H9 (cell line): ENCODE measurements at regions not wholly inside any gene's neighbourhood (a gene's known extent, or its start where the extent isn't known, plus 50 kb on each side); places are given as distances from the start of the nearest gene placed in this dataset.
A peak's percentile ranks its signal among the peaks of the same experiment; 100 is the strongest.

Experiments
- DNase-seq: peaks from one replicate; pipeline ENCODE4 v3.0.0-alpha.2; 2017
- H2AFZ ChIP-seq: one replicate; pipeline ENCODE4 v1.6.1; 2013; ENCODE audit warnings: mild to moderate bottlenecking, low read length, control low read depth, moderate library complexity
- H2AK5ac ChIP-seq: 2 replicates; pipeline ENCODE4 v1.6.1; 2013; ENCODE audit warnings: low read length, control low read depth, mixed read lengths; ENCODE audit not compliant: insufficient read length
- H2BK120ac ChIP-seq: one replicate; pipeline ENCODE4 v1.6.1; 2013; ENCODE audit warnings: low read depth, mild to moderate bottlenecking, low read length, control low read depth, inconsistent platforms; ENCODE audit not compliant: poor library complexity, severe bottlenecking
- H2BK12ac ChIP-seq: 2 replicates; pipeline ENCODE4 v1.6.1; 2013; ENCODE audit warnings: low read length, control low read depth, mixed read lengths, low read depth; ENCODE audit not compliant: insufficient read length
- H2BK15ac ChIP-seq: 2 replicates; pipeline ENCODE4 v1.6.1; 2013; ENCODE audit warnings: low read depth, low read length, control low read depth
- H2BK20ac ChIP-seq: one replicate; pipeline ENCODE4 v1.6.1; 2013; ENCODE audit warnings: low read depth, mild to moderate bottlenecking, low read length, control low read depth, inconsistent platforms; ENCODE audit not compliant: poor library complexity, severe bottlenecking
- H2BK5ac ChIP-seq: 2 replicates; pipeline ENCODE4 v1.6.1; 2013; ENCODE audit warnings: low read length, control low read depth, mixed read lengths; ENCODE audit not compliant: insufficient read length
- H3K14ac ChIP-seq: 2 replicates; pipeline ENCODE4 v1.6.1; 2013; ENCODE audit warnings: low read length, control low read depth; ENCODE audit not compliant: insufficient read depth
- H3K18ac ChIP-seq: 2 replicates; pipeline ENCODE4 v1.6.1; 2013; ENCODE audit warnings: low read depth, mild to moderate bottlenecking, mixed read lengths, low read length, control low read depth; ENCODE audit not compliant: insufficient read length
- H3K23ac ChIP-seq: 2 replicates; pipeline ENCODE4 v1.6.1; 2013; ENCODE audit warnings: low read length, control low read depth, mixed read lengths, low read depth; ENCODE audit not compliant: insufficient read length
- H3K23me2 ChIP-seq: 2 replicates; pipeline ENCODE4 v1.6.1; 2013; ENCODE audit warnings: low read depth, mild to moderate bottlenecking, mixed read lengths, low read length, control low read depth; ENCODE audit not compliant: insufficient read length, poor library complexity, severe bottlenecking
- H3K27ac ChIP-seq: 2 replicates; pipeline ENCODE4 v1.5.1; 2013; ENCODE audit warnings: low read length, control low read depth, mixed read lengths, low read depth; ENCODE audit not compliant: insufficient read length
- H3K27me3 ChIP-seq: 2 replicates; pipeline ENCODE4 v1.6.1; 2013; ENCODE audit warnings: low read length, control low read depth, inconsistent platforms; ENCODE audit not compliant: insufficient read depth
- H3K4ac ChIP-seq: 2 replicates; pipeline ENCODE4 v1.6.1; 2013; ENCODE audit warnings: low read depth, mild to moderate bottlenecking, control low read depth, inconsistent platforms, low read length, moderate library complexity
- H3K4me1 ChIP-seq: 2 replicates; pipeline ENCODE4 v1.6.1; 2013; ENCODE audit warnings: low read length, control low read depth, inconsistent platforms; ENCODE audit not compliant: insufficient read depth
- H3K4me2 ChIP-seq: 2 replicates; pipeline ENCODE4 v1.6.1; 2013; ENCODE audit warnings: low read length, control low read depth, mixed read lengths; ENCODE audit not compliant: insufficient read length, insufficient read depth
- H3K56ac ChIP-seq: 2 replicates; pipeline ENCODE4 v1.6.1; 2013; ENCODE audit warnings: low read depth, mild to moderate bottlenecking, mixed read lengths, low read length, control low read depth; ENCODE audit not compliant: insufficient read length
- H3K79me1 ChIP-seq: 2 replicates; pipeline ENCODE4 v1.6.1; 2013; ENCODE audit warnings: low read depth, mild to moderate bottlenecking, moderate library complexity, low read length, control low read depth, inconsistent platforms; ENCODE audit not compliant: insufficient read depth, poor library complexity, severe bottlenecking
- H3K79me2 ChIP-seq: 2 replicates; pipeline ENCODE4 v1.6.1; 2013; ENCODE audit warnings: low read length, control low read depth, inconsistent platforms; ENCODE audit not compliant: insufficient read depth
- H3K9ac ChIP-seq: 2 replicates; pipeline ENCODE4 v1.6.1; 2013; ENCODE audit warnings: low read length, control low read depth, mixed read lengths; ENCODE audit not compliant: insufficient read length; ENCODE audit errors: extremely low read depth
- H3K9me3 ChIP-seq: one replicate; pipeline ENCODE4 v1.6.1; 2013; ENCODE audit warnings: low read depth, low read length, inconsistent platforms; ENCODE audit not compliant: control insufficient read depth
- H3T11ph ChIP-seq: one replicate; pipeline ENCODE4 v1.6.1; 2013; ENCODE audit warnings: mild to moderate bottlenecking, low read length, control low read depth, inconsistent platforms
- H4K20me1 ChIP-seq: one replicate; pipeline ENCODE4 v1.6.1; 2013; ENCODE audit not compliant: control insufficient read depth, insufficient read length, insufficient read depth
- H4K5ac ChIP-seq: 2 replicates; pipeline ENCODE4 v1.6.1; 2013; ENCODE audit warnings: low read depth, mild to moderate bottlenecking, mixed read lengths, low read length, control low read depth; ENCODE audit not compliant: insufficient read length
- H4K8ac ChIP-seq: replicated peaks from 2 replicates; pipeline ENCODE4 v1.6.1; 2013; ENCODE audit warnings: low read length, control low read depth, mixed read lengths, low read depth; ENCODE audit not compliant: insufficient read length
- H4K91ac ChIP-seq: 2 replicates; pipeline ENCODE4 v1.6.1; 2013; ENCODE audit warnings: low read depth, mild to moderate bottlenecking, moderate library complexity, mixed read lengths, low read length, control low read depth; ENCODE audit not compliant: insufficient read length
- H3K27ac Mint-ChIP-seq, 3 experiments: 2 replicates in 2 of 3; 3 replicates in 1 of 3; pipeline ENCODE4 v1.8.0; 2020 to 2021; ENCODE audit warnings: mixed read lengths in 3 of 3, mild to moderate bottlenecking in 1 of 3, moderate library complexity in 1 of 3
- H3K27me3 Mint-ChIP-seq: 2 replicates; pipeline ENCODE4 v1.8.0; 2021; ENCODE audit warnings: low read depth, mild to moderate bottlenecking, moderate library complexity, mixed read lengths
- H3K36me3 Mint-ChIP-seq, 3 experiments: 2 replicates in 2 of 3; 3 replicates in 1 of 3; pipeline ENCODE4 v1.8.0; 2020 to 2021; ENCODE audit warnings: low read depth in 3 of 3, mixed read lengths in 3 of 3; ENCODE audit not compliant: insufficient read depth in 1 of 3
- H3K4me1 Mint-ChIP-seq, 2 experiments: 2 replicates each; pipeline ENCODE4 v1.8.0; 2020; ENCODE audit warnings: mixed read lengths in 2 of 2
- H3K4me3 Mint-ChIP-seq, 2 experiments: 2 replicates in 1 of 2; 3 replicates in 1 of 2; pipeline ENCODE4 v1.8.0; 2020 to 2021; ENCODE audit warnings: mild to moderate bottlenecking in 2 of 2, mixed read lengths in 2 of 2, moderate library complexity in 1 of 2
- H3K9me3 Mint-ChIP-seq, 2 experiments: 2 replicates in 1 of 2; 3 replicates in 1 of 2; pipeline ENCODE4 v1.8.0; 2020; ENCODE audit warnings: mild to moderate bottlenecking in 2 of 2, mixed read lengths in 2 of 2, moderate library complexity in 1 of 2
- WGBS: extraction: QIAGEN DNeasy Blood & Tissue Kit; methylation state at CpG from one replicate; pipeline ENCODE4 v1.1.7; 2013; ENCODE audit warnings: missing lambda C conversion rate, low lambda C conversion rate, mixed read lengths; ENCODE audit not compliant: insufficient read length; ENCODE audit errors: extremely low coverage; 5-methylcytosine and 5-hydroxymethylcytosine counted together
- TF ChIP-seq, protein P1 (sequence below): fragments of 200-600 bp; sonication (generic); conservative IDR thresholded peaks from 3 replicates; pipeline ENCODE4 v1.8.0; 2021; ENCODE audit warnings: antibody characterized with exemption, mild to moderate bottlenecking

DNA sequence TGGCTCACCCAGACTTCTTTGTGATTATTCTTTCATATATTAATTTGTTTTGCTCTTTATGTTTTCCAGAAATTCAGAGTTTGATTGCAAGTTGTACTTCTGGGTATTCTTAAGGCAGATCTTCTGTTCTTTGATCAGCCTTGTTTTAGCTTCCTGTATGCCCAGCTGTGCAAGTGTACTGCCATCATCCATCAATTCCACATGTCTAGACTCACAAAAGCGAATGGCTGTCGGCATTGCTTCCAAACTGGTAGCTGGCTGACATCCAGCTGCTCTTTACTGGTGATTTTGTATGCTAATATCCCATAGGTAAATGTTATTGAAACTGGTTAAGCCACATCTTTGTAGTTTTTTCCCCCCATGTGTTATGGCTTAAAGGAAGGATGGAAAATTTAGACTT lies 1084.8 kb upstream of the CITED2 start:
- Histone ChIP-seq H4K5ac (no peak overlapping the region), H3K27ac (no peak overlapping the region), H4K91ac (no peak overlapping the region), H3K4me2 (no peak overlapping the region), H3K9me3 (no peaks in the 10 kb centered on the region), H2AFZ (no peak overlapping the region), H2BK12ac (no peak overlapping the region), H3T11ph (no peak overlapping the region), H4K8ac (no peak overlapping the region), H4K20me1 (no peaks in the 10 kb centered on the region), H3K14ac (no peak overlapping the region), H3K79me2 (no peaks in the 10 kb centered on the region), H2BK20ac (no peak overlapping the region), H3K27me3 (no peaks in the 10 kb centered on the region), H2BK120ac (no peak overlapping the region), H2BK15ac (no peak overlapping the region), H3K18ac (no peak overlapping the region), H2AK5ac (no peak overlapping the region), H3K4ac (no peak overlapping the region), H3K56ac (no peak overlapping the region), H3K9ac (no peak overlapping the region), H3K79me1 (no peaks in the 10 kb centered on the region), H3K23ac (no peak overlapping the region), H3K4me1 (no peaks in the 10 kb centered on the region), H3K23me2 (no peaks in the 10 kb centered on the region), H2BK5ac (no peak overlapping the region)
- Mint-ChIP-seq H3K27me3 (no peaks in the 10 kb centered on the region), H3K4me3 (no peak overlapping the region), H3K9me3 (peaks cover 1 to 4% of the 10 kb centered on the region in 2 experiments; a peak in 1 of 5 replicates), H3K4me1 (peaks cover 18 to 22% of the 10 kb centered on the region in 2 experiments), H3K36me3 (no peaks in the 10 kb centered on the region), H3K27ac (0 out of 7 replicates have a peak overlapping the region, but pooled peaks of 1 of the 3 experiments have one; percentile 12)
- no CpG with 5 or more reads among the region's 2 CpGs for WGBS
- TF ChIP-seq, protein P1, sequence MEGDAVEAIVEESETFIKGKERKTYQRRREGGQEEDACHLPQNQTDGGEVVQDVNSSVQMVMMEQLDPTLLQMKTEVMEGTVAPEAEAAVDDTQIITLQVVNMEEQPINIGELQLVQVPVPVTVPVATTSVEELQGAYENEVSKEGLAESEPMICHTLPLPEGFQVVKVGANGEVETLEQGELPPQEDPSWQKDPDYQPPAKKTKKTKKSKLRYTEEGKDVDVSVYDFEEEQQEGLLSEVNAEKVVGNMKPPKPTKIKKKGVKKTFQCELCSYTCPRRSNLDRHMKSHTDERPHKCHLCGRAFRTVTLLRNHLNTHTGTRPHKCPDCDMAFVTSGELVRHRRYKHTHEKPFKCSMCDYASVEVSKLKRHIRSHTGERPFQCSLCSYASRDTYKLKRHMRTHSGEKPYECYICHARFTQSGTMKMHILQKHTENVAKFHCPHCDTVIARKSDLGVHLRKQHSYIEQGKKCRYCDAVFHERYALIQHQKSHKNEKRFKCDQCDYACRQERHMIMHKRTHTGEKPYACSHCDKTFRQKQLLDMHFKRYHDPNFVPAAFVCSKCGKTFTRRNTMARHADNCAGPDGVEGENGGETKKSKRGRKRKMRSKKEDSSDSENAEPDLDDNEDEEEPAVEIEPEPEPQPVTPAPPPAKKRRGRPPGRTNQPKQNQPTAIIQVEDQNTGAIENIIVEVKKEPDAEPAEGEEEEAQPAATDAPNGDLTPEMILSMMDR = no peak
- no peak for DNase-seq
